ENCODE measurements at regions not wholly inside any gene's neighbourhood (a gene's known extent, or its start where the extent isn't known, plus 50 kb on each side); places are given as distances from the start of the nearest gene placed in this dataset.

GRCh38 chr16:54208237-54208636 is 78.3 kb downstream of the IRX3 start:
- no peak for TF ChIP-seq POLR2A (IDR thresholded peaks at IDR 0.05; ENCODE audit: extremely low read depth, insufficient read length)
- no peak for TF ChIP-seq CTCF (IDR thresholded peaks at IDR 0.05; ENCODE audit: low read depth, low read length)
- no peak for TF ChIP-seq MYC (IDR thresholded peaks at IDR 0.05; ENCODE audit: low read depth, low read length)
- no peak for TF ChIP-seq MAX (IDR thresholded peaks at IDR 0.05; ENCODE audit: low read depth, low read length)

All from NB4 (cell line).